ENCODE measurements at regions not wholly inside any gene's neighbourhood (a gene's known extent, or its start where the extent isn't known, plus 50 kb on each side); places are given as distances from the start of the nearest gene placed in this dataset.
"Not testable (repeated sequence)": the region's sequence is repeated elsewhere in the genome, so short reads cannot be mapped to it uniquely, and the experiment has no call there.

GRCh38 chr3:135383301-135383700 lies 582.2 kb upstream of the PPP2R3A start:
- ATAC-seq: no peak
- no peak for DNase-seq
- intact Hi-C loops (cut with DNase I, micrococcal nuclease): no loop called here

DNA sequence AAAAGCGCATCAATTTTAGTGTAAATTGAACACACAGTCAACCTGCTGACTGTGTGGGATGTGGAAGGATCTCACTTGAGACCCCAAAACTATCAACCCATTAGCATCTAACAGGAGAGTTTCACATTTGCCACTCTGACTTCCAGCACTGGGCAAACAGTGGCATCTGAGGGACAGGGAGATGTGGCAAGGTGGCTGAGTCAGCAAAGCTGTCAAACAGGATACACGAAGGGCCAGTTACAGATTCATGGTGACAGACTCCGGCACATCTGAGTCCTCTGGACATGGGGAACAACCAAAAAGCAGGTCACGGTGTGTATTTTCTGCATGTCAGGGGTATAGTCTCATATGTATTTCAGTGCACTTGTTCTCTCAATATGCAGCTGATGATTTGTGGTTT lies 573.4 kb upstream of the PPP2R3A start:
- intact Hi-C loops (cut with DNase I, micrococcal nuclease): no loop called here
- DNase-seq: no peak
- no peak for ATAC-seq

- intact Hi-C loops (cut with DNase I, micrococcal nuclease): no loop called here
- DNase-seq (no peak), ATAC-seq (no peak)
Measured at GRCh38 chr3:135393159-135393558, 572.4 kb upstream of the PPP2R3A start.

DNA sequence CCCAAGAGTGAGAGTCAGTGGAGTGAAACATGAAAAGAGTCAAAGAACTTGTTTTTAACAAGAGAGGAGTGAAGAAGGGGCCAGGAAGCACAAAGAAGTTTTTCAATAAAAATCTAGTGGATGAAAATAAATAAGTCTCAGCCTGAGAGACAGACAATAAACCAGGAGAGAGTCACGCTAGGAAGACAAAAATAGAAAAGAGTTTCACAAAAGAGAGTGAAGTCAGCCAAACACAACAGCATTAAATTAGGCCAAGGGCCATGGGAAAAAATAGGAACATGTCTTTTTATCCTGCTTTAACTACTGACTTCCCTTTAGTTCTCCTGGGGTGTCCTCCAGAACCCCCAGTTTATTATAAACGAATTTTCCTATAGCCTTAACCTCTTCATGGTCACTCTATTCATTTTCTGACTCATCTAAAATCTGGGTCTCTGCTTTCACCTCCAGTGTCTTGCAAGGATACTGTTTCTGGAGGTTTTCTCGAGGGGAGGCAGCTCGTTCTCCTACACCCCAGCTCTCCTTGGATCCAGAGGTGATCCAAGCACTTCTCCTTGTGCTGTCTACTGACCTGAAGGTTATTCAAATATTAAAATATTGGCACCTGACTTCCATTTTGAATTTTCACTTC lies 571.5 kb upstream of the PPP2R3A start:
- ATAC-seq (no peak), DNase-seq (no peak)
- intact Hi-C loops (cut with DNase I, micrococcal nuclease): no loop called here

- ATAC-seq: no peak
- intact Hi-C loops (cut with DNase I, micrococcal nuclease): no loop called here
- no peak for DNase-seq
Measured at GRCh38 chr3:135412475-135412874, 553.1 kb upstream of the PPP2R3A start.

DNA sequence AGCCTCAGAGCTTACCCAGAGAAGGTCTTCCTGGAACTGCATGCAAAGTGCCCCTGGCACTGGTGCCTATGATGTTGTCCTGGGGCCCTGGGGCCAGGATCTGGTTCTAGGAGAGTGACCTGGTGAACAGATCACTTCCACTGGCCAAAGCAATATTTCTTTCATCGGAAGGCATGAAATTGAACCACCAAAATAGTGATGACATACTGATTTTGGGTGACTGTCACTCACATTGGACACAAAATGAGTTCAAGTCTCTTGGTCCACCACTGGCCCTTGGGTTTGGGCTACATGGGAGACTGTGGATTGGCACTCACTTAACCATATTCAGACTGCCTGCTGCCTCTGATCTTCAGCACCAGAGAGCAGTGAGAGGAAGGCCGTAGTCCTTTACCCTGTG lies 549.3 kb upstream of the PPP2R3A start:
- no peak for DNase-seq
- no peak for ATAC-seq
- intact Hi-C loops (cut with DNase I, micrococcal nuclease): no loop called here

GRCh38 chr3:135419155-135419554 lies 546.4 kb upstream of the PPP2R3A start:
- no peak for ATAC-seq
- intact Hi-C loops (cut with DNase I, micrococcal nuclease): no loop called here
- DNase-seq: no peak

- intact Hi-C loops (cut with DNase I, micrococcal nuclease): no loop called here
Measured at GRCh38 chr3:135426508-135426907, 539.0 kb upstream of the PPP2R3A start.

GRCh38 chr3:135432402-135432801 lies 533.1 kb upstream of the PPP2R3A start:
- intact Hi-C loops (cut with DNase I, micrococcal nuclease): no loop called here
- DNase-seq: no peak
- ATAC-seq: no peak

More at GRCh38 chr3:135426508-135426907, 539.0 kb upstream of the PPP2R3A start:
- no peak for DNase-seq
- no peak for ATAC-seq

- ATAC-seq; DNase-seq; intact Hi-C loops (cut with DNase I, micrococcal nuclease): not testable (repeated sequence)
Measured at GRCh38 chr3:135438889-135439597, 526.5 kb upstream of the PPP2R3A start.

DNA sequence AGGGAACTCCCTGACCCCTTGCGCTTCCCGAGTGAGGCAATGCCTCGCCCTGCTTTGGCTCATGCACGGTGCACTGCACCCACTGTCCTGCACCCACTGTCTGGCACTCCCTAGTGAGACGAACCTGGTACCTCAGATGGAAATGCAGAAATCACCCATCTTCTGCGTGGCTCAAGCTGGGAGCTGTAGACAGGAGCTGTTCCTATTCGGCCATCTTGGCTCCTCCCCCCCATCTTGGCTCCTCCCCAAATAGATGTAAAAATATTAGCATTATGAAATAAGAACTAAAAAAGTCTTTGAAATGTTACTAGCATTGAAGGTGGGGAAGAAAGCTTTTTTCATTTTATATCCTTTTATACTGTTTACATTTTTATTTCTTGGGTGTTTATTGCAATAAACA lies 525.9 kb upstream of the PPP2R3A start:
- DNase-seq; intact Hi-C loops (cut with DNase I, micrococcal nuclease); ATAC-seq: not testable (repeated sequence)

- intact Hi-C loops (cut with DNase I, micrococcal nuclease): no loop called here
- DNase-seq (no peak), ATAC-seq (no peak)
Measured at GRCh38 chr3:135440233-135440632, 525.3 kb upstream of the PPP2R3A start.

GRCh38 chr3:135440746-135441145 lies 524.8 kb upstream of the PPP2R3A start:
- DNase-seq (no peak), ATAC-seq (no peak)
- intact Hi-C loops (cut with DNase I, micrococcal nuclease): no loop called here

GRCh38 chr3:135444058-135444457 lies 521.5 kb upstream of the PPP2R3A start:
- DNase-seq: no peak
- intact Hi-C loops (cut with DNase I, micrococcal nuclease): no loop called here
- ATAC-seq: no peak

DNA sequence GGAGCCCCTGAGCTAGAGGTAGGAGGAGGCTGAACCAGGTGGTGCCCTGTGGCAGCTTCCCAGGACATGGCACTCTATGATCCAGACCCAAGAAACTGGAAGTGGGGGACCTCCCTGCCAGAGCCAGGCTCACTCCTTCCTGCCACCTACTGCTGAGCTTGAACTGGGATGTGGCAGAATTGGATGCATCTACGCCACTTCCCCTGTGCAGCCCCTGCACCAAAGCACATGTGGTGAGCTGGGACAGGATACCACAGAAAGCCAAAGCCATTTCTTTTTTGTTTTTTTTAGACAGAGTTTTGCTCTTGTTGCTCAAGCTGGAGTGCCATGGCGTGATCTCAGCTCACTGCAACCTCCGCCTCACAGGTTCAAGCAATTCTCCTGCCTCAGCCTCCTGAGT lies 518.0 kb upstream of the PPP2R3A start:
- intact Hi-C loops (cut with DNase I, micrococcal nuclease): no loop called here
- ATAC-seq (no peak), DNase-seq (no peak)

DNA sequence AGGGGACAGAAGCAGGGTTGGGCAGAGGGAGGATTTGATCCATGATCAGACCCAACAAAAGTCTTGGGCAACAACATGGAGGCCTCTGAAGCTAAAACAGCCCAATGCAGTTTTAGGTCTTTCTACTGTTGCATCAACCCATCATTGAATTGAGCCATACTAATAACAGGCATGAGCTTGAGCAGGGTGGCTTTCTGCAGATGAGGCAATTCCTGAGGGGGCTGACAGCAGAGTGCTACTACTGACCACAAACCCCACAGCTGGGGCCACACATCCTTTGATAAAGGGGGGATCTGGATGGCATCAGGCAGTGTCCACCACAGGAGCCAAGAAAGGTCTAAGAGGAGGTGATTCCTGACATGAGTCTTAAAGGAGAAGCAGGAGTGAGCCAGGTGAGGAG lies 517.0 kb upstream of the PPP2R3A start:
- DNase-seq (no peak), ATAC-seq (no peak)
- intact Hi-C loops (cut with DNase I, micrococcal nuclease): no loop called here

DNA sequence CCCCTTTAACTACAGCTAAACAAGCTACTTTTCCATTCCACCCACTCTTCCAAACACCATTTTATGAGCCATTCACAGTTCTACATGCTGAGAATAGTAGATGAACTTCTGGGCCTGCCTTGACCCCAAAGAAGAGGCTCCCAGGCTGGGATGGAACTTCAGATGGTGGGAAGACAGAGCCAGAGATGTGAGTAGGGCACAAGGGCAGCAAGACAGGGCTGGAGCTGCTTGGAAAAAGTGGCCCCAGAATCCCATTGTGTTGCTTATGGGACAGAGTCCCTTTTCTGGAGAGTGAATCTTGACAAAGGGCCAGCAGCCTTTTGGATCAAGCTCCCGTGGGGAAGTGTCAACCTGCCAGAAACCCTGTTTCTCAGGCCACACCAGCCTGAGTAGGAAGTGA lies 516.5 kb upstream of the PPP2R3A start:
- DNase-seq (no peak), ATAC-seq (no peak)
- intact Hi-C loops (cut with DNase I, micrococcal nuclease): no loop called here

- ATAC-seq (no peak), DNase-seq (no peak)
- intact Hi-C loops (cut with DNase I, micrococcal nuclease): no loop called here
Measured at GRCh38 chr3:135451037-135451785, 514.3 kb upstream of the PPP2R3A start.

- ATAC-seq: no peak
- no peak for DNase-seq
- intact Hi-C loops (cut with DNase I, micrococcal nuclease): no loop called here
Measured at GRCh38 chr3:135452881-135453280, 512.6 kb upstream of the PPP2R3A start.

GRCh38 chr3:135453326-135453725 lies 512.2 kb upstream of the PPP2R3A start:
- intact Hi-C loops (cut with DNase I, micrococcal nuclease): no loop called here
- DNase-seq: no peak
- ATAC-seq: no peak
